Right lobe of liver (tissue), 4 donors: ENCODE measurements at regions not wholly inside any gene's neighbourhood (a gene's known extent, or its start where the extent isn't known, plus 50 kb on each side); places are given as distances from the start of the nearest gene placed in this dataset.

Source experiments
- CTCF ChIP-seq, 4 donors: fragments of 200-600 bp in 3 of 4; fragments of 450-650 bp in 1 of 4; IDR thresholded peaks; one replicate each; pipeline versions ENCODE4 v1.5.1 to v1.8.0; 2016 to 2022; ENCODE audit warnings: antibody characterized with exemption in 4 of 4, mild to moderate bottlenecking in 2 of 4
- POLR2A ChIP-seq: fragments of 450-650 bp; IDR thresholded peaks from one replicate; pipeline ENCODE4 v1.6.1; 2017; ENCODE audit warnings: antibody characterized with exemption, mild to moderate bottlenecking
- donor health status: DM: no; HTN: no; CAD: no.
- donor health status: DM: no; HTN: no; CAD: no.
- donor health status: DM: no; HTN: yes; CAD: no.

- TF ChIP-seq CTCF (IDR thresholded peaks at IDR 0.05) (no peak), POLR2A (no peak)
Observed at GRCh38 chr6:14373648-14374437, 256.3 kb downstream of the CD83 start.
